ENCODE measurements at regions not wholly inside any gene's neighbourhood (a gene's known extent, or its start where the extent isn't known, plus 50 kb on each side); places are given as distances from the start of the nearest gene placed in this dataset.

DNA sequence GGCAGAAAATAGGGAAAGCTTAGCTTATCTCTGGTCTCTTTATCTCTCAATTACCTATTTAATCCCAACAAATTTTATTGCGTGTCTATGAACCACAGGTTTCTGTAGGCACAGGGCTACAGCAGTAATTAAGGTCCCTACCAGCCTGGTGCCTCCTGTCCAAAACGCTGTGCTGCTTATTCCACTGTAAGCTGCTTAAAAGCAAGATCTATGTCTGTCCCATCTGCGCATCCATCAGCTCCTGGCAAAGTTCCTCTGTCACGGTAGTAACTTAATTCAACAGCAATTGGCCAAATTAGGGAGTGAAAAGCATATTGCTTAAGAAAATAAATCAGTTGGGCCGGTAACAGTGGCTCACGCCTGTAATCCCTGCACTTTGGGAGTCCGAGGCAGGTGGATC lies 235.8 kb upstream of the VLDLR start:
- TF ChIP-seq, protein P1, sequence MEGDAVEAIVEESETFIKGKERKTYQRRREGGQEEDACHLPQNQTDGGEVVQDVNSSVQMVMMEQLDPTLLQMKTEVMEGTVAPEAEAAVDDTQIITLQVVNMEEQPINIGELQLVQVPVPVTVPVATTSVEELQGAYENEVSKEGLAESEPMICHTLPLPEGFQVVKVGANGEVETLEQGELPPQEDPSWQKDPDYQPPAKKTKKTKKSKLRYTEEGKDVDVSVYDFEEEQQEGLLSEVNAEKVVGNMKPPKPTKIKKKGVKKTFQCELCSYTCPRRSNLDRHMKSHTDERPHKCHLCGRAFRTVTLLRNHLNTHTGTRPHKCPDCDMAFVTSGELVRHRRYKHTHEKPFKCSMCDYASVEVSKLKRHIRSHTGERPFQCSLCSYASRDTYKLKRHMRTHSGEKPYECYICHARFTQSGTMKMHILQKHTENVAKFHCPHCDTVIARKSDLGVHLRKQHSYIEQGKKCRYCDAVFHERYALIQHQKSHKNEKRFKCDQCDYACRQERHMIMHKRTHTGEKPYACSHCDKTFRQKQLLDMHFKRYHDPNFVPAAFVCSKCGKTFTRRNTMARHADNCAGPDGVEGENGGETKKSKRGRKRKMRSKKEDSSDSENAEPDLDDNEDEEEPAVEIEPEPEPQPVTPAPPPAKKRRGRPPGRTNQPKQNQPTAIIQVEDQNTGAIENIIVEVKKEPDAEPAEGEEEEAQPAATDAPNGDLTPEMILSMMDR (conservative IDR thresholded peaks at IDR 0.05 in 1 of 2, IDR thresholded peaks at IDR 0.05 in 1 of 2; ENCODE audit: low read depth in 1 of 2, low read length in 2 of 2), result no peak
- no peak for TF ChIP-seq EZH2 (IDR thresholded peaks at IDR 0.05; ENCODE audit: low read length, missing control alignments)

Data from fibroblast of lung (primary cell).